ENCODE measurements at regions not wholly inside any gene's neighbourhood (a gene's known extent, or its start where the extent isn't known, plus 50 kb on each side); places are given as distances from the start of the nearest gene placed in this dataset.

DNA sequence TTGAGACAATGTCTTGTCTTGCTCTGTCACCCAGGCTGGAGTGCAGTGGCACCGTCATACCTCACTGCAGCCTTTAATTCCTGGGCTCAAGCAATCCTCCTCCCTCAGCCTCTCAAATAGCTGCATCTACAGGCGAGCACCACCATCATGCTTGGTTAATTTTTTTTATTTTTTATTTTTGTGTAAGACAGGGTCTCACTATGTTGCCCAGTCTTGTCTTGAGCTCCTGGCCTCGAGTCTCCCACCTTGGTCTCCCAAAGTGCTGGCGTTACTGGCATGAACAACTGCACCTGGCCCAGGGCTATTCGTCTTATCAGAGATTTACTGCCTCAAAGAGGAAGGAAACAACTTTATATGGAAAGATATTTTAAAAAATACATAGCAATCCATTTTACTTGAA, 102.8 kb upstream of the NUPR2 start:
- TF ChIP-seq EZH2 (IDR thresholded peaks at IDR 0.05; ENCODE audit: low read depth, unreplicated experiment): no peak
- TF ChIP-seq ZNF331 (CRISPR knock-in tag; IDR thresholded peaks at IDR 0.05; ENCODE audit: low read depth): no peak
- TF ChIP-seq, protein P1, sequence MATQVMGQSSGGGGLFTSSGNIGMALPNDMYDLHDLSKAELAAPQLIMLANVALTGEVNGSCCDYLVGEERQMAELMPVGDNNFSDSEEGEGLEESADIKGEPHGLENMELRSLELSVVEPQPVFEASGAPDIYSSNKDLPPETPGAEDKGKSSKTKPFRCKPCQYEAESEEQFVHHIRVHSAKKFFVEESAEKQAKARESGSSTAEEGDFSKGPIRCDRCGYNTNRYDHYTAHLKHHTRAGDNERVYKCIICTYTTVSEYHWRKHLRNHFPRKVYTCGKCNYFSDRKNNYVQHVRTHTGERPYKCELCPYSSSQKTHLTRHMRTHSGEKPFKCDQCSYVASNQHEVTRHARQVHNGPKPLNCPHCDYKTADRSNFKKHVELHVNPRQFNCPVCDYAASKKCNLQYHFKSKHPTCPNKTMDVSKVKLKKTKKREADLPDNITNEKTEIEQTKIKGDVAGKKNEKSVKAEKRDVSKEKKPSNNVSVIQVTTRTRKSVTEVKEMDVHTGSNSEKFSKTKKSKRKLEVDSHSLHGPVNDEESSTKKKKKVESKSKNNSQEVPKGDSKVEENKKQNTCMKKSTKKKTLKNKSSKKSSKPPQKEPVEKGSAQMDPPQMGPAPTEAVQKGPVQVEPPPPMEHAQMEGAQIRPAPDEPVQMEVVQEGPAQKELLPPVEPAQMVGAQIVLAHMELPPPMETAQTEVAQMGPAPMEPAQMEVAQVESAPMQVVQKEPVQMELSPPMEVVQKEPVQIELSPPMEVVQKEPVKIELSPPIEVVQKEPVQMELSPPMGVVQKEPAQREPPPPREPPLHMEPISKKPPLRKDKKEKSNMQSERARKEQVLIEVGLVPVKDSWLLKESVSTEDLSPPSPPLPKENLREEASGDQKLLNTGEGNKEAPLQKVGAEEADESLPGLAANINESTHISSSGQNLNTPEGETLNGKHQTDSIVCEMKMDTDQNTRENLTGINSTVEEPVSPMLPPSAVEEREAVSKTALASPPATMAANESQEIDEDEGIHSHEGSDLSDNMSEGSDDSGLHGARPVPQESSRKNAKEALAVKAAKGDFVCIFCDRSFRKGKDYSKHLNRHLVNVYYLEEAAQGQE (IDR thresholded peaks at IDR 0.05; ENCODE audit: unreplicated experiment): no peak
- TF ChIP-seq, protein P2, sequence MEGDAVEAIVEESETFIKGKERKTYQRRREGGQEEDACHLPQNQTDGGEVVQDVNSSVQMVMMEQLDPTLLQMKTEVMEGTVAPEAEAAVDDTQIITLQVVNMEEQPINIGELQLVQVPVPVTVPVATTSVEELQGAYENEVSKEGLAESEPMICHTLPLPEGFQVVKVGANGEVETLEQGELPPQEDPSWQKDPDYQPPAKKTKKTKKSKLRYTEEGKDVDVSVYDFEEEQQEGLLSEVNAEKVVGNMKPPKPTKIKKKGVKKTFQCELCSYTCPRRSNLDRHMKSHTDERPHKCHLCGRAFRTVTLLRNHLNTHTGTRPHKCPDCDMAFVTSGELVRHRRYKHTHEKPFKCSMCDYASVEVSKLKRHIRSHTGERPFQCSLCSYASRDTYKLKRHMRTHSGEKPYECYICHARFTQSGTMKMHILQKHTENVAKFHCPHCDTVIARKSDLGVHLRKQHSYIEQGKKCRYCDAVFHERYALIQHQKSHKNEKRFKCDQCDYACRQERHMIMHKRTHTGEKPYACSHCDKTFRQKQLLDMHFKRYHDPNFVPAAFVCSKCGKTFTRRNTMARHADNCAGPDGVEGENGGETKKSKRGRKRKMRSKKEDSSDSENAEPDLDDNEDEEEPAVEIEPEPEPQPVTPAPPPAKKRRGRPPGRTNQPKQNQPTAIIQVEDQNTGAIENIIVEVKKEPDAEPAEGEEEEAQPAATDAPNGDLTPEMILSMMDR (conservative IDR thresholded peaks at IDR 0.05; ENCODE audit: low read depth in 2 of 2): no peak
- TF ChIP-seq JUNB (IDR thresholded peaks at IDR 0.05; ENCODE audit: unreplicated experiment): no peak
- TF ChIP-seq POLR2AphosphoS5 (IDR thresholded peaks at IDR 0.05; ENCODE audit: low read depth): no peak
- TF ChIP-seq, protein P3, sequence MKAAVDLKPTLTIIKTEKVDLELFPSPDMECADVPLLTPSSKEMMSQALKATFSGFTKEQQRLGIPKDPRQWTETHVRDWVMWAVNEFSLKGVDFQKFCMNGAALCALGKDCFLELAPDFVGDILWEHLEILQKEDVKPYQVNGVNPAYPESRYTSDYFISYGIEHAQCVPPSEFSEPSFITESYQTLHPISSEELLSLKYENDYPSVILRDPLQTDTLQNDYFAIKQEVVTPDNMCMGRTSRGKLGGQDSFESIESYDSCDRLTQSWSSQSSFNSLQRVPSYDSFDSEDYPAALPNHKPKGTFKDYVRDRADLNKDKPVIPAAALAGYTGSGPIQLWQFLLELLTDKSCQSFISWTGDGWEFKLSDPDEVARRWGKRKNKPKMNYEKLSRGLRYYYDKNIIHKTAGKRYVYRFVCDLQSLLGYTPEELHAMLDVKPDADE (IDR thresholded peaks at IDR 0.05): no peak
